Activated CD8-positive, alpha-beta memory T cell treated with anti-CD3 and anti-CD28 coated beads, Interleukin-2, amount 50 U/mL, for 1 hour (primary cell): ENCODE measurements at regions not wholly inside any gene's neighbourhood (a gene's known extent, or its start where the extent isn't known, plus 50 kb on each side); places are given as distances from the start of the nearest gene placed in this dataset.

Experiments used
- DNase-seq: peaks from one replicate; pipeline ENCODE4 v3.0.0-alpha.2; 2020; ENCODE audit errors: extremely low read depth

GRCh38 chr3:170730071-170730812 is 139.8 kb downstream of the RPL22L1 start:
- DNase-seq: no peak

- no peak for DNase-seq
Observed at GRCh38 chr3:170728181-170728580, 141.8 kb downstream of the RPL22L1 start.

- no peak for DNase-seq
Observed at GRCh38 chr3:170727754-170728153, 141.9 kb upstream of the SLC7A14 start.

GRCh38 chr3:170726976-170727661 is 141.2 kb upstream of the SLC7A14 start:
- DNase-seq: no peak

GRCh38 chr3:170725285-170725731 is 139.4 kb upstream of the SLC7A14 start:
- no peak for DNase-seq

GRCh38 chr3:170724599-170725280 is 138.9 kb upstream of the SLC7A14 start:
- DNase-seq: no peak

GRCh38 chr3:170723241-170723640 is 137.4 kb upstream of the SLC7A14 start:
- no peak for DNase-seq

- no peak for DNase-seq
Observed at GRCh38 chr3:170721563-170721962, 135.7 kb upstream of the SLC7A14 start.

- no peak for DNase-seq
Observed at GRCh38 chr3:170719300-170719699, 133.4 kb upstream of the SLC7A14 start.

GRCh38 chr3:170718848-170719247 is 133.0 kb upstream of the SLC7A14 start:
- no peak for DNase-seq

- DNase-seq: no peak
Observed at GRCh38 chr3:170717410-170718402, 131.8 kb upstream of the SLC7A14 start.

- no peak for DNase-seq
Observed at GRCh38 chr3:170716172-170716805, 130.4 kb upstream of the SLC7A14 start.

- no peak for DNase-seq
Observed at GRCh38 chr3:170714562-170715535, 129.0 kb upstream of the SLC7A14 start.

GRCh38 chr3:170714122-170714521 is 128.2 kb upstream of the SLC7A14 start:
- DNase-seq: no peak

GRCh38 chr3:170713653-170714052 is 127.8 kb upstream of the SLC7A14 start:
- DNase-seq: no peak

GRCh38 chr3:170712798-170713197 is 126.9 kb upstream of the SLC7A14 start:
- DNase-seq: no peak

GRCh38 chr3:170712336-170712735 is 126.5 kb upstream of the SLC7A14 start:
- no peak for DNase-seq

GRCh38 chr3:170711786-170712185 is 125.9 kb upstream of the SLC7A14 start:
- no peak for DNase-seq

- DNase-seq: no peak
Observed at GRCh38 chr3:170709046-170709445, 123.2 kb upstream of the SLC7A14 start.

GRCh38 chr3:170707899-170708298 is 122.0 kb upstream of the SLC7A14 start:
- DNase-seq: no peak
